Endothelial cell (in vitro differentiated cells): ENCODE measurements at regions not wholly inside any gene's neighbourhood (a gene's known extent, or its start where the extent isn't known, plus 50 kb on each side); places are given as distances from the start of the nearest gene placed in this dataset.

Source experiments
- DNase-seq: peaks from one replicate; pipeline ENCODE4 v3.0.0; 2021; ENCODE audit warnings: low spot score
- H3K27ac Mint-ChIP-seq: one replicate; pipeline ENCODE4 v1.8.0; 2021; ENCODE audit warnings: mixed read lengths, inconsistent platforms; ENCODE audit not compliant: unreplicated experiment
- H3K27me3 Mint-ChIP-seq: one replicate; pipeline ENCODE4 v1.8.0; 2021; ENCODE audit warnings: mild to moderate bottlenecking, moderate library complexity, mixed read lengths, inconsistent platforms; ENCODE audit not compliant: unreplicated experiment
- H3K36me3 Mint-ChIP-seq: one replicate; pipeline ENCODE4 v1.8.0; 2021; ENCODE audit warnings: mild to moderate bottlenecking, low read depth, mixed read lengths, inconsistent platforms; ENCODE audit not compliant: unreplicated experiment
- H3K4me1 Mint-ChIP-seq: one replicate; pipeline ENCODE4 v1.8.0; 2021; ENCODE audit warnings: mild to moderate bottlenecking, mixed read lengths, inconsistent platforms; ENCODE audit not compliant: unreplicated experiment
- H3K4me3 Mint-ChIP-seq: one replicate; pipeline ENCODE4 v1.8.0; 2021; ENCODE audit warnings: mild to moderate bottlenecking, mixed read lengths, inconsistent platforms; ENCODE audit not compliant: unreplicated experiment
- H3K9me3 Mint-ChIP-seq: one replicate; pipeline ENCODE4 v1.8.0; 2021; ENCODE audit warnings: mixed read lengths, inconsistent platforms; ENCODE audit not compliant: unreplicated experiment
- TF ChIP-seq, protein P1 (sequence below): fragments of 200-600 bp; sonication (generic); IDR thresholded peaks from one replicate; pipeline ENCODE4 v1.5.0; 2021; ENCODE audit warnings: antibody characterized with exemption; ENCODE audit not compliant: unreplicated experiment

DNA sequence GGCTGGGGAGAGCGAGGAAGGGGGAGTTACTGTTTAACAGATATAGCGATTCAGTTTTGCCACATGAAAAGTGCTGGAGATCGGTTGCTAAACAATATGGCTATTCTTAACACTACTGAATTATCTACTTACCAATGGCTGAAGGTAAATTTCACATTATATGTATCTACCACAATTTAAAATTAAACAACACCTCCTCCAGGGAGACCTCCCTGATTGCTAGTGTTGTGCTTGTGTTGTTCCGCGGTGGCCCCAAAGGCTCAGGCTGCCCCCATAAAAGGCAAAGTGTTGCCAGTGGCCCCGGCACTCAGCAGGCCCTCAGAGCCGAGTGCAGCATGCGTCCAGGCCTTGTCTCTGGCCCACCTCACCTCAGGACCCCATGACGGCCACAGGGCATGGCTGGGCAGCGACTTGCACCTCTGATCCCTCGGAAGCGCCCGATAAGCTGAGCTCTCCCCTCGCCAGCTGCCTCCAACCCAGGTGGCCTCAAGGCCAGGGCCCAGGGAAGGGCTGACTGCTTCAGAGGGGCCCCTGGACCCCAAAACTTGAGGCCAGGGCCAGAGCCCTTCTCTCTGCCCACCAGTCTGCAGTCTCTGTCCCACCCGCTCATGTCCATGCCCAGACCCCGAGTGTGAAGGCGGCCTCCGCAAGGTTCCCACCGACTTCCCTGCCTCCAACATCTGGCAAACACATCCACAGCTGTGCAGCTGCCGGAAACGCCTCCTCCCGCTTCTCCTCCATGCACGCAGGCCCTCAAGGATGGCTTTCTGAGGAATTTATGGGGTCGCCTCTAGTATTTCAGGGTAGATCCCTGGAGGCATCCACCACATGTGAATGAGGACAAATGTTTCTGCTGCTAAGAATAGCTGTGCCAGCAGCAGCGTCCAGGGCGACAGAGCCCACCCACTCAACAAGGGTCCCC lies 60.0 kb downstream of the NCOR2 start:
- H3K4me1 Mint-ChIP-seq = peaks cover 34% of the 10 kb centered on the region
- no peak for DNase-seq
- H3K36me3 Mint-ChIP-seq = peaks cover 8% of the 10 kb centered on the region

DNA sequence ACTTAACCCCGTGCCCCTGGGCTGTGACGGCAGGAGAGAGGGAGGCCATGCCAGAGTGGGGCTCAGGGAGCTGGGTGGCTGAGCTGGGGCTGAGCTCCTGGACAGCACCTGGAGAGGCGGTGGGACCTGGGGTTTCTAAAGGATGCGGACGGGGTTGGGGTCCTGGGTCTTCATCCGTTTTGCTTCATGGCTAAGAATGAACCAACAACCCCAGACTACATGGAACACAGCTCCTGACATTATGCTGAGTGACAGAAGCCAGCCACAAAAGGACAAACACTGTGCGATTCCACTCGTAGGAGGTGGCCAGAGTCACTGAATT lies 60.6 kb downstream of the NCOR2 start:
- Mint-ChIP-seq H3K27me3 (peaks cover 9% of the 10 kb centered on the region), H3K27ac (peak overlapping the region; percentile 43), H3K4me3 (peak overlapping the region; percentile 39), H3K36me3 (peaks cover 4% of the 10 kb centered on the region), H3K9me3 (no peaks in the 10 kb centered on the region), H3K4me1 (peaks cover 31% of the 10 kb centered on the region)
- no peak for DNase-seq
- TF ChIP-seq, protein P1, sequence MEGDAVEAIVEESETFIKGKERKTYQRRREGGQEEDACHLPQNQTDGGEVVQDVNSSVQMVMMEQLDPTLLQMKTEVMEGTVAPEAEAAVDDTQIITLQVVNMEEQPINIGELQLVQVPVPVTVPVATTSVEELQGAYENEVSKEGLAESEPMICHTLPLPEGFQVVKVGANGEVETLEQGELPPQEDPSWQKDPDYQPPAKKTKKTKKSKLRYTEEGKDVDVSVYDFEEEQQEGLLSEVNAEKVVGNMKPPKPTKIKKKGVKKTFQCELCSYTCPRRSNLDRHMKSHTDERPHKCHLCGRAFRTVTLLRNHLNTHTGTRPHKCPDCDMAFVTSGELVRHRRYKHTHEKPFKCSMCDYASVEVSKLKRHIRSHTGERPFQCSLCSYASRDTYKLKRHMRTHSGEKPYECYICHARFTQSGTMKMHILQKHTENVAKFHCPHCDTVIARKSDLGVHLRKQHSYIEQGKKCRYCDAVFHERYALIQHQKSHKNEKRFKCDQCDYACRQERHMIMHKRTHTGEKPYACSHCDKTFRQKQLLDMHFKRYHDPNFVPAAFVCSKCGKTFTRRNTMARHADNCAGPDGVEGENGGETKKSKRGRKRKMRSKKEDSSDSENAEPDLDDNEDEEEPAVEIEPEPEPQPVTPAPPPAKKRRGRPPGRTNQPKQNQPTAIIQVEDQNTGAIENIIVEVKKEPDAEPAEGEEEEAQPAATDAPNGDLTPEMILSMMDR = no peak

More for the DNA sequence above, 60.0 kb downstream of the NCOR2 start:
- Mint-ChIP-seq H3K27ac (peak overlapping the region; percentile 43), H3K9me3 (no peaks in the 10 kb centered on the region), H3K27me3 (peaks cover 10% of the 10 kb centered on the region), H3K4me3 (peak overlapping the region; percentile 39)
- TF ChIP-seq, protein P1 = no peak

DNA sequence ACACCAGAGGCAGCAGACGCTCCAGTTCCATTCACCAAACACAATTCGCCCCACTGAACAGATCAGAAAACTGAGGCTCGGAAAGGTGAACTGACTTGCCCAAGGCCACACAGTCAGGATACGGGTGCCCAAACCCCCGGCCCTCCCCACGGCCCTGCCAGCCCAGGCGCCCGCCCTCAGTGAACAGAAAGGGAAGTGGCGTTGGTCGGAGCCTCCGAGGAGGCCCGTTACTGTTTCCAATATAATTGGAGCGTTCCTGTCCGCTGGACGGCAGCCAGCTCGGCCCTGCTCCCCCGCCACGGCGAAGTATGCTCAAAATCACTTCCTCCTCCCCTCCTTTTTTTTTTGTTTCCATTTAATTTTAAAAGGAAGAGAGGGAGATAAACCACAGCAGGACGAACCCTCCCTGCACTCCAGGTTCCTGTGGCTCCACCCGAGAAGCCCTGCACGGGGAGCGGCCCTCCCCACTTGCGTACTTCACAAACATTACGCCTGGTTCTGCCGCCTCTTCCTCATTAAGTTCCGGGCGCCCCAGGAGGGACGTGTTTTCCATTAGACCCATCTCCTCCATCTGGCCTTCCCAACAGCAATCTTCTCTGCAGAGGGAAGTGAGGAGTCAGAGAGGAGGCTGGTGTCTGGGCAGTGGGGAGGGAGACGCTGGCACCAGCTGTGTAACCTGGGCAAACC lies 61.1 kb downstream of the NCOR2 start:
- H3K9me3 Mint-ChIP-seq = no peaks in the 10 kb centered on the region
- H3K27ac Mint-ChIP-seq = peak overlapping the region; percentile 42
- H3K27me3 Mint-ChIP-seq = peaks cover 12% of the 10 kb centered on the region
- H3K4me1 Mint-ChIP-seq = peaks cover 34% of the 10 kb centered on the region
- no peak for DNase-seq
- TF ChIP-seq, protein P1 = no peak
- peaks cover 4% of the 10 kb centered on the region for H3K36me3 Mint-ChIP-seq
- H3K4me3 Mint-ChIP-seq = peak overlapping the region; percentile 51

GRCh38 chr12:124505001-124505818 lies 62.2 kb downstream of the NCOR2 start:
- no peak for DNase-seq
- H3K4me1 Mint-ChIP-seq = peaks cover 32% of the 10 kb centered on the region
- no peak overlapping the region for H3K27ac Mint-ChIP-seq

More at GRCh38 chr12:124505001-124505818, 62.2 kb downstream of the NCOR2 start:
- Mint-ChIP-seq H3K27me3 (peaks cover 9% of the 10 kb centered on the region), H3K36me3 (peaks cover 4% of the 10 kb centered on the region), H3K4me3 (no peak overlapping the region), H3K9me3 (no peaks in the 10 kb centered on the region)
- TF ChIP-seq, protein P1 = no peak
